PC-9 (cell line): ENCODE measurements at regions not wholly inside any gene's neighbourhood (a gene's known extent, or its start where the extent isn't known, plus 50 kb on each side); places are given as distances from the start of the nearest gene placed in this dataset.

ENCODE experiments used
- BruUV-seq: library from RNA; stranded (reverse); fragments of 400-500 nt; replicated peaks from 2 replicates; lab custom pipeline; 2021; lab: Mats Ljungman, UMichigan
- CTCF ChIA-PET: fragments of 300-600 bp; sonication (Branson Sonifier 250); formaldehyde crosslinking; loops from one replicate; lab custom pipeline; 2022; ENCODE audit warnings: antibody characterized with exemption; lab: Charles Lee
- POLR2A ChIA-PET: fragments of 300-600 bp; sonication (Branson Sonifier 250); formaldehyde crosslinking; loops from one replicate; lab custom pipeline; 2022; ENCODE audit warnings: antibody characterized with exemption; ENCODE audit not compliant: unreplicated experiment; lab: Charles Lee
- DNase-seq, 2 experiments: peaks; one replicate each; pipeline versions ENCODE4 v3.0.0 to v3.0.0-alpha.2; 2015 to 2022; ENCODE audit warnings: mixed read lengths in 1 of 2
- H2AFZ ChIP-seq: fragments of 200-600 bp; sonication (generic); 2 replicates; pipeline ENCODE4 v1.8.1; 2017; ENCODE audit warnings: antibody characterized with exemption
- H3F3A ChIP-seq: fragments of 200-600 bp; sonication (generic); 2 replicates; pipeline ENCODE4 v1.8.1; 2017; ENCODE audit warnings: antibody characterized with exemption, mild to moderate bottlenecking, low read depth; ENCODE audit not compliant: insufficient read depth
- H3K27ac ChIP-seq: fragments of 200-600 bp; sonication (generic); 2 replicates; pipeline ENCODE4 v1.6.1; 2016; ENCODE audit warnings: mixed run types
- H3K27me3 ChIP-seq: fragments of 200-600 bp; sonication (generic); 2 replicates; pipeline ENCODE4 v1.6.1; 2016; ENCODE audit warnings: low read depth, mixed run types; ENCODE audit not compliant: insufficient read depth
- H3K36me3 ChIP-seq: fragments of 200-600 bp; sonication (generic); 2 replicates; pipeline ENCODE4 v1.6.1; 2016; ENCODE audit warnings: low read depth, mixed run types
- H3K4me1 ChIP-seq: fragments of 200-600 bp; sonication (generic); replicated peaks from 2 replicates; pipeline ENCODE4 v1.6.1; 2016; ENCODE audit warnings: mixed run types; ENCODE audit not compliant: insufficient read depth
- H3K4me2 ChIP-seq: fragments of 200-600 bp; sonication (generic); 2 replicates; pipeline ENCODE4 v1.6.1; 2017; ENCODE audit warnings: mixed run types
- H3K4me3 ChIP-seq: fragments of 200-600 bp; sonication (generic); 2 replicates; pipeline ENCODE4 v1.6.1; 2016; ENCODE audit warnings: mixed run types
- H3K79me2 ChIP-seq: fragments of 200-600 bp; sonication (generic); 2 replicates; pipeline ENCODE4 v1.6.1; 2017; ENCODE audit warnings: low read depth, mixed run types
- H3K9me2 ChIP-seq: fragments of 200-600 bp; sonication (generic); 2 replicates; pipeline ENCODE4 v1.8.1; 2017; ENCODE audit warnings: mild to moderate bottlenecking; ENCODE audit not compliant: insufficient read depth
- H3K9me3 ChIP-seq: fragments of 200-600 bp; sonication (generic); 2 replicates; pipeline ENCODE4 v1.8.1; 2016; ENCODE audit warnings: low read depth; ENCODE audit not compliant: insufficient read depth
- H4K20me1 ChIP-seq: fragments of 200-600 bp; sonication (generic); 2 replicates; pipeline ENCODE4 v1.8.1; 2017; ENCODE audit not compliant: insufficient read depth
- CTCF ChIP-seq: fragments of 200-600 bp; sonication (generic); conservative IDR thresholded peaks from 2 replicates; pipeline ENCODE4 v1.6.1; 2017; ENCODE audit warnings: mixed run types, antibody characterized with exemption, mild to moderate bottlenecking, moderate library complexity
- EZH2 ChIP-seq: fragments of 200-600 bp; sonication (generic); IDR thresholded peaks from 2 replicates; pipeline ENCODE4 v1.8.0; 2017; ENCODE audit warnings: antibody characterized with exemption, low read depth
- intact Hi-C: fragments of 100-400 bp; cut with micrococcal nuclease; formaldehyde crosslinking; loops from one replicate; pipeline ENCODE4 v1.10.0; 2022; ENCODE audit not compliant: unreplicated experiment

- H3K9me2 ChIP-seq = peaks cover 8% of the 10 kb centered on the region; the same call in 1 of the 2 replicates
- ChIA-PET CTCF (no interaction called here), POLR2A (interaction anchor here (0.6 kb wide), 1 partner anchor 9 kb away, joined by 3 read pairs; no protein-coding TSS in a partner anchor)
- H3K4me2 ChIP-seq = no peak overlapping the region
- no peaks in the 10 kb centered on the region for H3K36me3 ChIP-seq
- H3F3A ChIP-seq = no peaks in the 10 kb centered on the region
- H3K4me3 ChIP-seq = no peak overlapping the region
- TF ChIP-seq EZH2 (no peak), CTCF (no peak)
- H3K27me3 ChIP-seq = no peaks in the 10 kb centered on the region
- H3K9me3 ChIP-seq = no peaks in the 10 kb centered on the region
- H3K79me2 ChIP-seq = no peaks in the 10 kb centered on the region
- BruUV-seq = no TSS peak
- no peak for DNase-seq
- intact Hi-C loops = no loop called here
- H2AFZ ChIP-seq = no peak overlapping the region
- no peaks in the 10 kb centered on the region for H4K20me1 ChIP-seq
- H3K27ac ChIP-seq = no peak overlapping the region
- H3K4me1 ChIP-seq = no peaks in the 10 kb centered on the region
These were observed 557.8 kb upstream of the TLE4 start for GRCh38 chr9:79013715-79014610.

- Histone ChIP-seq H3K4me1 (no peaks in the 10 kb centered on the region), H3K36me3 (no peaks in the 10 kb centered on the region), H4K20me1 (no peaks in the 10 kb centered on the region), H3K27ac (no peak overlapping the region), H3K4me3 (no peak overlapping the region), H3K9me3 (no peaks in the 10 kb centered on the region), H3K79me2 (no peaks in the 10 kb centered on the region), H3K4me2 (no peak overlapping the region), H2AFZ (no peak overlapping the region), H3F3A (no peaks in the 10 kb centered on the region), H3K27me3 (no peaks in the 10 kb centered on the region; the same call in 1 of the 2 replicates), H3K9me2 (peaks cover 6% of the 10 kb centered on the region; the same call in 1 of the 2 replicates)
- no peak for DNase-seq
- intact Hi-C loops = no loop called here
- ChIA-PET POLR2A (no interaction called here), CTCF (no interaction called here)
- TF ChIP-seq CTCF = no peak
- no peak for TF ChIP-seq EZH2
- no TSS peak for BruUV-seq
These were observed 556.7 kb upstream of the TLE4 start for GRCh38 chr9:79014929-79015699.

GRCh38 chr9:79015951-79016350 lies 555.8 kb upstream of the TLE4 start:
- no TSS peak for BruUV-seq
- Histone ChIP-seq H2AFZ (no peak overlapping the region), H4K20me1 (no peaks in the 10 kb centered on the region), H3K9me2 (no peaks in the 10 kb centered on the region), H3F3A (no peaks in the 10 kb centered on the region), H3K4me1 (no peaks in the 10 kb centered on the region), H3K4me2 (no peak overlapping the region), H3K27ac (no peak overlapping the region), H3K79me2 (no peaks in the 10 kb centered on the region), H3K4me3 (no peak overlapping the region), H3K9me3 (no peaks in the 10 kb centered on the region), H3K36me3 (no peaks in the 10 kb centered on the region), H3K27me3 (peaks cover 3% of the 10 kb centered on the region; the same call in 1 of the 2 replicates)
- no peak for DNase-seq
- ChIA-PET CTCF (no interaction called here), POLR2A (no interaction called here)
- intact Hi-C loops = no loop called here
- TF ChIP-seq EZH2 (no peak), CTCF (no peak)
